ENCODE measurements at regions not wholly inside any gene's neighbourhood (a gene's known extent, or its start where the extent isn't known, plus 50 kb on each side); places are given as distances from the start of the nearest gene placed in this dataset.
"Not testable (repeated sequence)": the region's sequence is repeated elsewhere in the genome, so short reads cannot be mapped to it uniquely, and the experiment has no call there.

GRCh38 chr2:195251214-195251613 lies 405.8 kb upstream of the SLC39A10 start:
- Histone ChIP-seq H3K9ac (ENCODE audit: low read length) (no peak overlapping the region), H3K9me3 (ENCODE audit: insufficient read depth, low read depth, low read length) (no peaks in the 10 kb centered on the region), H2AFZ (ENCODE audit: low read depth, low read length) (no peak overlapping the region), H4K20me1 (ENCODE audit: insufficient read depth, low read length) (no peaks in the 10 kb centered on the region), H3K4me1 (ENCODE audit: insufficient read depth, low read length) (no peaks in the 10 kb centered on the region), H3K4me2 (ENCODE audit: low read length) (no peak overlapping the region), H3K27me3 (ENCODE audit: insufficient read depth, low read length) (no peaks in the 10 kb centered on the region), H3K4me3 (ENCODE audit: insufficient read depth, low read depth, low read length) (no peak overlapping the region), H3K27ac (ENCODE audit: low read depth, low read length) (no peak overlapping the region), H3K79me2 (ENCODE audit: insufficient read depth, low read length) (no peaks in the 10 kb centered on the region), H3K36me3 (ENCODE audit: insufficient read depth, low read length) (no peaks in the 10 kb centered on the region)
- Mint-ChIP-seq H3K36me3 (ENCODE audit: low read depth, unreplicated experiment) (no peaks in the 10 kb centered on the region), H3K9me3 (ENCODE audit: unreplicated experiment) (peaks cover 3% of the 10 kb centered on the region), H3K4me3 (ENCODE audit: unreplicated experiment) (no peak overlapping the region), H3K27ac (ENCODE audit: unreplicated experiment) (peak overlapping the region; percentile 55), H3K27me3 (ENCODE audit: low read depth, unreplicated experiment) (no peaks in the 10 kb centered on the region), H3K4me1 (ENCODE audit: low read depth, unreplicated experiment) (peaks cover 6% of the 10 kb centered on the region)
- FAIRE-seq (no peak), DNase-seq (ENCODE audit: low read depth) (no peak)
- TF ChIP-seq CTCF (IDR thresholded peaks at IDR 0.05; ENCODE audit: insufficient read depth, low read depth, low read length) (no peak), EZH2 (IDR thresholded peaks at IDR 0.05; ENCODE audit: insufficient read depth, low read length) (no peak)

- Mint-ChIP-seq H3K9me3 (ENCODE audit: unreplicated experiment) (no peaks in the 10 kb centered on the region), H3K4me1 (ENCODE audit: low read depth, unreplicated experiment) (no peaks in the 10 kb centered on the region), H3K4me3 (ENCODE audit: unreplicated experiment) (no peak overlapping the region), H3K36me3 (ENCODE audit: low read depth, unreplicated experiment) (no peaks in the 10 kb centered on the region), H3K27me3 (ENCODE audit: low read depth, unreplicated experiment) (no peaks in the 10 kb centered on the region), H3K27ac (ENCODE audit: unreplicated experiment) (no peak overlapping the region)
- Histone ChIP-seq H3K36me3 (ENCODE audit: insufficient read depth, low read length) (no peaks in the 10 kb centered on the region), H3K79me2 (ENCODE audit: insufficient read depth, low read length) (no peaks in the 10 kb centered on the region), H2AFZ (ENCODE audit: low read depth, low read length) (no peak overlapping the region), H3K4me2 (ENCODE audit: low read length) (no peak overlapping the region), H3K4me1 (ENCODE audit: insufficient read depth, low read length) (no peaks in the 10 kb centered on the region), H3K4me3 (ENCODE audit: insufficient read depth, low read depth, low read length) (no peak overlapping the region), H3K9ac (ENCODE audit: low read length) (no peak overlapping the region), H3K27ac (ENCODE audit: low read depth, low read length) (no peak overlapping the region), H3K27me3 (ENCODE audit: insufficient read depth, low read length) (no peaks in the 10 kb centered on the region), H3K9me3 (ENCODE audit: insufficient read depth, low read depth, low read length) (no peaks in the 10 kb centered on the region), H4K20me1 (ENCODE audit: insufficient read depth, low read length) (no peaks in the 10 kb centered on the region)
- no peak for TF ChIP-seq EZH2 (IDR thresholded peaks at IDR 0.05; ENCODE audit: insufficient read depth, low read length)
- no peak for TF ChIP-seq CTCF (IDR thresholded peaks at IDR 0.05; ENCODE audit: insufficient read depth, low read depth, low read length)
- FAIRE-seq: no peak
- no peak for DNase-seq (ENCODE audit: low read depth)
These were observed 418.2 kb upstream of the SLC39A10 start for GRCh38 chr2:195238826-195239225.

- H2AFZ ChIP-seq (ENCODE audit: low read depth, low read length): no peak overlapping the region
- FAIRE-seq: no peak
- no peaks in the 10 kb centered on the region for H3K36me3 Mint-ChIP-seq (ENCODE audit: low read depth, unreplicated experiment)
These were observed 418.6 kb upstream of the SLC39A10 start for GRCh38 chr2:195238379-195238778.

GRCh38 chr2:195228547-195228946 lies 428.5 kb upstream of the SLC39A10 start:
- not testable (repeated sequence) for H3K27ac ChIP-seq (ENCODE audit: low read depth, low read length); H3K4me3 ChIP-seq (ENCODE audit: insufficient read depth, low read depth, low read length); DNase-seq (ENCODE audit: low read depth); H3K9ac ChIP-seq (ENCODE audit: low read length); H3K4me3 Mint-ChIP-seq (ENCODE audit: unreplicated experiment); H3K4me1 Mint-ChIP-seq (ENCODE audit: low read depth, unreplicated experiment); H3K27me3 ChIP-seq (ENCODE audit: insufficient read depth, low read length); H3K27me3 Mint-ChIP-seq (ENCODE audit: low read depth, unreplicated experiment); H3K4me1 ChIP-seq (ENCODE audit: insufficient read depth, low read length); H3K9me3 Mint-ChIP-seq (ENCODE audit: unreplicated experiment); H3K9me3 ChIP-seq (ENCODE audit: insufficient read depth, low read depth, low read length); H3K4me2 ChIP-seq (ENCODE audit: low read length); FAIRE-seq; H3K79me2 ChIP-seq (ENCODE audit: insufficient read depth, low read length); H3K36me3 ChIP-seq (ENCODE audit: insufficient read depth, low read length); H3K36me3 Mint-ChIP-seq (ENCODE audit: low read depth, unreplicated experiment); H2AFZ ChIP-seq (ENCODE audit: low read depth, low read length); H4K20me1 ChIP-seq (ENCODE audit: insufficient read depth, low read length)
- peak overlapping the region; percentile 59 for H3K27ac Mint-ChIP-seq (ENCODE audit: unreplicated experiment)

More at GRCh38 chr2:195238379-195238778, 418.6 kb upstream of the SLC39A10 start:
- Histone ChIP-seq H3K4me1 (ENCODE audit: insufficient read depth, low read length) (no peaks in the 10 kb centered on the region), H4K20me1 (ENCODE audit: insufficient read depth, low read length) (no peaks in the 10 kb centered on the region), H3K27ac (ENCODE audit: low read depth, low read length) (no peak overlapping the region), H3K79me2 (ENCODE audit: insufficient read depth, low read length) (no peaks in the 10 kb centered on the region), H3K27me3 (ENCODE audit: insufficient read depth, low read length) (no peaks in the 10 kb centered on the region), H3K9me3 (ENCODE audit: insufficient read depth, low read depth, low read length) (no peaks in the 10 kb centered on the region), H3K9ac (ENCODE audit: low read length) (no peak overlapping the region), H3K4me3 (ENCODE audit: insufficient read depth, low read depth, low read length) (no peak overlapping the region), H3K4me2 (ENCODE audit: low read length) (no peak overlapping the region), H3K36me3 (ENCODE audit: insufficient read depth, low read length) (no peaks in the 10 kb centered on the region)
- H3K9me3 Mint-ChIP-seq (ENCODE audit: unreplicated experiment): no peaks in the 10 kb centered on the region
- no peaks in the 10 kb centered on the region for H3K27me3 Mint-ChIP-seq (ENCODE audit: low read depth, unreplicated experiment)
- no peaks in the 10 kb centered on the region for H3K4me1 Mint-ChIP-seq (ENCODE audit: low read depth, unreplicated experiment)
- no peak for DNase-seq (ENCODE audit: low read depth)
- no peak overlapping the region for H3K27ac Mint-ChIP-seq (ENCODE audit: unreplicated experiment)
- TF ChIP-seq CTCF (IDR thresholded peaks at IDR 0.05; ENCODE audit: insufficient read depth, low read depth, low read length) (no peak), EZH2 (IDR thresholded peaks at IDR 0.05; ENCODE audit: insufficient read depth, low read length) (no peak)
- H3K4me3 Mint-ChIP-seq (ENCODE audit: unreplicated experiment): no peak overlapping the region
